SU-DHL-6 (cell line): ENCODE measurements at regions not wholly inside any gene's neighbourhood (a gene's known extent, or its start where the extent isn't known, plus 50 kb on each side); places are given as distances from the start of the nearest gene placed in this dataset.

Source experiments
- H2AFZ ChIP-seq: fragments of 200-600 bp; sonication (generic); 2 replicates; pipeline ENCODE4 v1.6.1; 2014; ENCODE audit warnings: low read depth, mild to moderate bottlenecking, moderate library complexity, mixed read lengths, antibody characterized with exemption, low read length; ENCODE audit not compliant: severe bottlenecking
- H3F3A ChIP-seq: fragments of 200-600 bp; shearing (Covaris generic); 2 replicates; pipeline ENCODE4 v1.6.0; 2016; ENCODE audit warnings: antibody characterized with exemption, mild to moderate bottlenecking; ENCODE audit not compliant: insufficient read depth
- H3K27ac ChIP-seq: fragments of 200-600 bp; sonication (generic); 2 replicates; pipeline ENCODE4 v1.5.1; 2016; ENCODE audit warnings: low read depth, mild to moderate bottlenecking, low read length, moderate library complexity, mixed read lengths
- H3K27me3 ChIP-seq: fragments of 200-600 bp; sonication (generic), shearing (Covaris generic); 2 replicates; pipeline ENCODE4 v1.6.0; 2014; ENCODE audit warnings: mild to moderate bottlenecking, low read length
- H3K36me3 ChIP-seq: fragments of 200-600 bp; sonication (generic); 2 replicates; pipeline ENCODE4 v1.6.1; 2014; ENCODE audit warnings: mild to moderate bottlenecking, low read length, mixed read lengths
- H3K4me2 ChIP-seq: fragments of 300-600, 200-600 bp; shearing (Covaris generic), sonication (generic); 2 replicates; pipeline ENCODE4 v1.6.0; 2014; ENCODE audit warnings: low read length, low read depth, mild to moderate bottlenecking; ENCODE audit not compliant: poor library complexity, severe bottlenecking
- H3K4me3 ChIP-seq: fragments of 200-600 bp; sonication (generic); 2 replicates; pipeline ENCODE4 v1.5.1; 2014; ENCODE audit warnings: antibody characterized with exemption, low read length, mild to moderate bottlenecking, mixed read lengths; ENCODE audit not compliant: insufficient read depth, poor library complexity, severe bottlenecking
- H3K79me2 ChIP-seq: fragments of 200-600 bp; sonication (generic); 2 replicates; pipeline ENCODE4 v1.6.1; 2014; ENCODE audit warnings: mild to moderate bottlenecking, low read length, moderate library complexity; ENCODE audit not compliant: insufficient read depth
- H3K9ac ChIP-seq: fragments of 200-600 bp; sonication (generic); 2 replicates; pipeline ENCODE4 v1.7.0; 2014; ENCODE audit warnings: mild to moderate bottlenecking, low read length
- H3K9me2 ChIP-seq: fragments of 200-600 bp; sonication (generic); replicated peaks from 2 replicates; pipeline ENCODE4 v1.6.1; 2014; ENCODE audit warnings: low read length; ENCODE audit not compliant: insufficient read depth
- H3K9me3 ChIP-seq: fragments of 200-600 bp; sonication (generic); 2 replicates; pipeline ENCODE4 v1.6.1; 2014; ENCODE audit warnings: low read length, mixed read lengths; ENCODE audit not compliant: insufficient read depth
- H4K20me1 ChIP-seq: fragments of 200-600 bp; sonication (generic); 2 replicates; pipeline ENCODE4 v1.6.1; 2014; ENCODE audit warnings: low read depth, mild to moderate bottlenecking, antibody characterized with exemption, low read length, moderate library complexity, mixed read lengths
- CTCF ChIP-seq: fragments of 200-600 bp; sonication (generic); IDR thresholded peaks from one replicate; pipeline ENCODE4 v1.5.1; 2017; ENCODE audit warnings: antibody characterized with exemption, mild to moderate bottlenecking, low read length, moderate library complexity; ENCODE audit not compliant: insufficient read depth, poor library complexity, severe bottlenecking
- EZH2phosphoT487 ChIP-seq: fragments of 200-600 bp; sonication (generic), shearing (Covaris generic); conservative IDR thresholded peaks from 2 replicates; pipeline ENCODE4 v1.6.1; 2018; ENCODE audit warnings: mild to moderate bottlenecking, antibody characterized with exemption, low read length, moderate library complexity, mixed read lengths

DNA sequence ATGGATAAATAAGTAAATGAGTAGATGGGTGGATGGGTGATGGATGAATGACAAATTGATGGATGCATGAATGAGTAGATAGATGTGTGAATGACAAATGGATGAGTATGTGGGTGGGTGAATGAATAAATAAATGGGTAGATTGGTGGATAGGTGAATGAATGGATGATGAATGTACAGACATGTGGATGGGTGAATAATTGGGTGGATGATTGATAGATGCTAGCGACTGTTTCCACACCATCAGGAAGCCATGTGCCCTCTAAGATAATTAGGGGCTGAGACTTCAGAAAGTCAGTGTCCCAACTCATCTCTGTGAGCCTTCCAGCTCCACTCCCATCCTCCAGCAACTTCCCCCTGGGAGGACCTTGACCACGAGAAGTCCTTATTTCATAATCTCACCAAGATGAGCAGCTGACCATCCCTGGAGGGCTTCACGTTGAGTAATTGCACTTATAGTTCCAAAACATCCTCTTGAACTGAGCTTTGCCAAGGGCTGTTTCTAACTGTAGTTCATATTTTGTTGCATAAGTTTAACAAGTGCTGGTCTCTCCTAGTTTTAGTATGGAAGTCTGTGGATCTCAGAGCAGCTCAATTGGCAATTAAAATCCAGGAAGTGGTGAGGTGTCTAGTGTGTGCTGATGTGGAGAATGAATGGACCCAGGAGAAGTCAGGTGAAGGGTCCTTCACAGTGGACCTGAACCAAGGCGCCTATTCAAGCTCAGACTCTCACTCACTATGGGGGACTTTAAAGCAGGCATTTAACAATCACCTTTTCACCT, 295.7 kb downstream of the ADGRD1 start:
- Histone ChIP-seq H3K27ac (no peak overlapping the region), H3K36me3 (no peaks in the 10 kb centered on the region), H3K9me2 (no peaks in the 10 kb centered on the region), H3K79me2 (no peaks in the 10 kb centered on the region), H3K27me3 (no peaks in the 10 kb centered on the region), H4K20me1 (no peaks in the 10 kb centered on the region), H3K9ac (no peak overlapping the region), H3K4me2 (no peak overlapping the region), H3K9me3 (no peaks in the 10 kb centered on the region), H2AFZ (no peak overlapping the region), H3K4me3 (no peak overlapping the region), H3F3A (no peaks in the 10 kb centered on the region)
- TF ChIP-seq CTCF (no peak), EZH2phosphoT487 (no peak)

DNA sequence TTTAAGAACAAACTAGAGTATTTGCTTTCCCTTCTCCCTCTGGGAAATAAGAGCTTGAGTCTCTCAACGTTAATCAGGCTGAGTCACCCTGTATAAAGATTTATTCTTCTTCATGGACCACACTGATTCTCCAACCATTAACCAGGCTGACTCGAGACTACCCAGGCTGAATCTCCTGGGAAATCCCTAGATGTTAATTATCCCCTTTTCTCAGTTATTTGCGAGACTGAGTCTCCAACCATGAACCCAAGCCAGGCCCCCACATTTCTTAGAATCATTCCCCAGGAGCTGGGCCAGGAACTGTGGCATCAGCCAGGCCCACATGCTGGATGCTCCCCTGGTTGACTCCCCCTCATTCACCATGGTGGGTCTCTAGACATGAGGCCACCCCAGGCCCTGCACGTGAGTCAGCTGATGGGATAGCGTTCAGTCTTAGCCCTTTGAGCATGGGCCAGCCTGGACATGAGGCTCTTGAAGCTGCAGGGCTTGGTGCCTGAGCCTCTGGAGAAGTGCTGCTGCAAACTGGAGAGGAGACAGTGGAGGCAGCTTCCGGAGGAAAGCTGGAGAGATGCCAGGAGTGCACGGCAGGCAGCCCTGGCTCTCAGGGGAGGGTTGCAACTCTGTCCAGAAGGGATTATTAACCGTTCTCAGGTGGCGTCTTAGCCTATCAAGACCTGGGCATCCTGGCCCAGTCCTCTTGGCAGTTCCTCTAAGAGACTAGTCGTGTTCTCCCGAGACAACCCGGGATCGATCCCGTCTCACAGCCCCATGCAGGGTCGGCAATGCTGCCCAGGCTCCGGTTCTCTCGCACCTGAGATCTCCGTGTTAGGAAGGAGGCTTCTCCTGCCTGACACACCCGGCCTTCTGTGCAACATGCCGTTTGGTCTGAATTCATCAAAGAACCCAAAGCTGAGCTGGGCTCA, 296.6 kb downstream of the ADGRD1 start:
- H3K27me3 ChIP-seq: no peaks in the 10 kb centered on the region
- no peaks in the 10 kb centered on the region for H3K79me2 ChIP-seq
- no peak overlapping the region for H3K9ac ChIP-seq
- TF ChIP-seq EZH2phosphoT487 (no peak), CTCF (no peak)
- H3K4me3 ChIP-seq: no peak overlapping the region
- no peaks in the 10 kb centered on the region for H3K9me2 ChIP-seq
- no peak overlapping the region for H2AFZ ChIP-seq
- no peaks in the 10 kb centered on the region for H4K20me1 ChIP-seq
- H3K27ac ChIP-seq: no peak overlapping the region
- no peak overlapping the region for H3K4me2 ChIP-seq
- H3K9me3 ChIP-seq: no peaks in the 10 kb centered on the region
- H3K36me3 ChIP-seq: no peaks in the 10 kb centered on the region
- no peaks in the 10 kb centered on the region for H3F3A ChIP-seq

GRCh38 chr12:131250951-131251315, 297.2 kb downstream of the ADGRD1 start:
- Histone ChIP-seq H2AFZ (no peak overlapping the region), H3K9ac (no peak overlapping the region), H3F3A (no peaks in the 10 kb centered on the region), H4K20me1 (no peaks in the 10 kb centered on the region), H3K27me3 (no peaks in the 10 kb centered on the region), H3K36me3 (no peaks in the 10 kb centered on the region), H3K79me2 (no peaks in the 10 kb centered on the region), H3K27ac (no peak overlapping the region), H3K9me3 (no peaks in the 10 kb centered on the region), H3K4me3 (no peak overlapping the region), H3K4me2 (no peak overlapping the region), H3K9me2 (no peaks in the 10 kb centered on the region)
- TF ChIP-seq EZH2phosphoT487 (no peak), CTCF (no peak)
